HG02870 (cell line): ENCODE measurements at regions not wholly inside any gene's neighbourhood (a gene's known extent, or its start where the extent isn't known, plus 50 kb on each side); places are given as distances from the start of the nearest gene placed in this dataset.
"Not testable (repeated sequence)": the region's sequence is repeated elsewhere in the genome, so short reads cannot be mapped to it uniquely, and the experiment has no call there.

Experiments
- ATAC-seq: cut with Tn5 transposase; IDR thresholded peaks from one replicate; pipeline ENCODE4 v1.9.1; 2021; ENCODE audit warnings: mild to moderate bottlenecking, moderate library complexity; ENCODE audit not compliant: unreplicated experiment

GRCh38 chr2:66249089-66249488 lies 185.8 kb upstream of the MEIS1 start:
- ATAC-seq: not testable (repeated sequence)

DNA sequence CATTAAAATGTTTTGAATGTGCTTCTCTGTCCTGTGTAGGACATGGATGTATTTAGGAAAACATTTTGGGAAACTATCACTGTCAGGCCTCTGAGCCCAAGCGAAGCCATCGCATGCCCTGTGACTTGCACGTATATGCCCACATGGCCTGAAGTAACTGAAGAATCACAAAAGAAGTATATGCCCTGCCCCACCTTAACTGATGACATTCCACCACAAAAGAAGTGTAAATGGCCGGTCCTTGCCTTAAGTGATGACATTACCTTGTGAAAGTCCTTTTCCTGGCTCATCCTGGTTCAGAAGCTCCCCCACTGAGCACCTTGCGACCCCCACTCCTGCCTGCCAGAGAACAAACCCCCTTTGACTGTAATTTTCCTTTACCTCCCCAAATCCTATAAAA lies 191.1 kb upstream of the MEIS1 start:
- ATAC-seq: not testable (repeated sequence)

DNA sequence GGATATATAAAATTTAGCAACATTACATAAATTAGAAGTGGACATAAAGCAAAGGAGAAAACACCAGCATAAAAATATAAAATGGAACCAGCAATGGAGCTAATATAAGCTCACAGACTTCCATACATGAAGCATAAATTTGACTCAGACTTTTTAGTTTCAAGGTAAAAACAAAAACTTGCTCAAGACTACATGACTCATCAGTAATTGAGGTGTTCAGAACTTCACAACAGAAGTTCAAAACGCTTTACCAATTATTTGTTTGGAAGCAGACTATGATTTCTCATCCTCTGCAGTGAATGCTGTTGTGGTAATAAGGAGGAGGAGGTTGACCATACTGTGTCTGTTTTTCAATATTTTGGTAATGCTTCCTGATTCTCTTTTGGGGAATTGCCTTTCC lies 192.0 kb upstream of the MEIS1 start:
- not testable (repeated sequence) for ATAC-seq

- no peak for ATAC-seq
Measured at GRCh38 chr2:66242099-66242789, 192.7 kb upstream of the MEIS1 start.

- ATAC-seq: no peak
Measured at GRCh38 chr2:66240286-66240685, 194.6 kb upstream of the MEIS1 start.

GRCh38 chr2:66239655-66240054 lies 195.3 kb upstream of the MEIS1 start:
- no peak for ATAC-seq

- no peak for ATAC-seq
Measured at GRCh38 chr2:66237803-66238379, 197.0 kb upstream of the MEIS1 start.

DNA sequence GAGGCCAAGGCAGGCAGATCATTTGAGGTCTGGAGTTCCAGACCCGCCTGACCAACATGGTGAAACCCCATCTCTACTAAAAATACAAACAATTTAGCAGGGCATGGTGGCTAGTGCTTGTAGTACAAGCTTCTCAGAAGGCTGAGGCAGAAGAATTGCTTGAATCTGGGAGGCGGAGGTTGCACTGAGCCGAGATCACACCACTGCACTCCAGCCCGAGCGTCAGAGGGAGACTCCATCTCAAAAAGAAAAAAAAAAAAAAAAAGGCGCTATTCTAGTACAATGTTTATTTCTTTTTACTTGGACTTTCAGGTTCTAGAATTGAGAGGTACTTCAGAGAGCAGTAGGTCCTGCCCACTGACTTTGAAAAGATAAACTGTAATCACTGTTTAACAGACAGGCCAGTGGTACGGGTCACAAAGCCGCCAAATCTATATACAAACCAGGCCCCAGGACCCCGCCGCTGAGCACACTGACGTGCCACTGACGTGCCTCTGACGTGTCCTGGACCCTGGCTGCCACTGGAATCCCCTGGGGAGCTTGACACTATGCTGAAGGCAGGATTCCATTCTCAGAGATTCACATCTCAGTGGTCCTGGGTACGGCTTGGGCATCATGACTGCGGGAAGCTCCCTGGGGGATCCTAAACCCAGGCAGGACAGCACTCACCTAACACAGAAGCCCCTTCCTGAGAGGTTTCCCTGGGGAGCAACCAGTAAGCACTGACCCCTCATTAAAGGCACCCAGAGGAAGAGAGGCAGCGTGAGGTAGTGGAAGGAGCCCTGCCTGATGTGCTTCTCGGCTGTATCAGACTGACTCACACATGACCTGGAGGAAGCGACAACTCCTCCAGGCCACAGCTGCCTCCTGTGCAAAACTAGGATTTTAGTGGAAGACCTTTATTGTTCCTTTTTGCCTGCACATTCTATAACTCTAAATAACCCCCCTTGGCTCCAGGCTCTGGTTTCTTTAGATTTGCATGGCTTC lies 197.8 kb upstream of the MEIS1 start:
- no peak for ATAC-seq

GRCh38 chr2:66236067-66236685 lies 198.7 kb upstream of the MEIS1 start:
- ATAC-seq: no peak

DNA sequence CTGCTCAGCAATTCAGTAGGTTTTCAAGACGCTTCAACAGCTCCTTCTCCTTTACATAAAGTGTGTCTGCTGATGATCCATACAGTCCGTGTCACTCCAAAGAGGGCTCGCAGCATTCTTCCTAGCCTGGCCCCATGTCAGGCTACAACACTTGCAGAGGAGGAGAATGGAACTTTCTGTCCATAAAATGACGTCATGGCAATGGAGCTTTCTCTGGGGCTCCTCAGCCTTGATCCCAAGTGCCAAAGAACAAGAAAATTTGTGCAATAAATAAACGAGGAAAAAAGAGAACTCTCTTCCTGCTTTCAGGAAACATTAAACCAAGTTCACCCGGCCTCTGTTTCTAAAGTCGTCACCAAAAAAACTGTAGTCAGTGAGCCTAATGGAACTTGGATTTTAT lies 199.5 kb upstream of the MEIS1 start:
- ATAC-seq: no peak

DNA sequence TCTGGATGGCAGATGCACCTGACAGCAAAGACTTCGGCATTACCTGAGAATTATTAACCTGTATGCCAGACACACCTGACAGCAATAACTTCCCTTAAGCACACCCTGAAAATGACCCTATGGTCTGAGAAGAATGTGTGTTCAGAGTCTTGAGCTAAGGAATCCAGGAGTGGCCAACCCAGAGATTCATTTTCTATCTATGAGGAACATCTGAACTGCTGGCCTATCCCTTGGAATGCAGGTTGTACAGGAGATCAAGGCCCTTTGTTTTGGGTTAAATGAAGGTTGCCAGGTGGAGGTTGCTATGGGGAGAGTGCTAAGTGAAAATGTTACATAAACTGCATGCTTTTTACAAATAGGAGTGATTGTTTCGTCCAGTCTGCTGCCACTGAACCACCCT lies 200.9 kb upstream of the MEIS1 start:
- ATAC-seq: no peak

DNA sequence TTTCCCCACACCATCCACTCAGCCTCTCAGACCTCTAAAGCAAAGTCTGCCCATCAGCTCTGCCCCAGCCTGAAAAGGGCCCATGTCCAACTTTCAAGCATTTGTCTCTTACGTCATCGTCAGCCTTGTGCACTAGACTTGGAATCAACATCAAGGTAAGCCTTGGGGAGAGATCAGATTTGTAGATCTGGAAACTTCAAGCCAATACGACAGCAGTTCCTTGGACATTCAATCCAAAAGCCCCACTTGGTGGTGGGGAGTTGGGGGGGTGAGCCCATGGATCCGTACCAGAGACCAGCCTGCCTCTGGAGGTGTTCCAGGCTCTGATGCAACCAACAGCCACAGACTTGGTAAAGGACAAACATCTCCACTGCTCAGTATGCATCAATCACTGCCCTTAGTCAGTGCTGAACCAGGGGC lies 206.8 kb upstream of the MEIS1 start:
- no peak for ATAC-seq

DNA sequence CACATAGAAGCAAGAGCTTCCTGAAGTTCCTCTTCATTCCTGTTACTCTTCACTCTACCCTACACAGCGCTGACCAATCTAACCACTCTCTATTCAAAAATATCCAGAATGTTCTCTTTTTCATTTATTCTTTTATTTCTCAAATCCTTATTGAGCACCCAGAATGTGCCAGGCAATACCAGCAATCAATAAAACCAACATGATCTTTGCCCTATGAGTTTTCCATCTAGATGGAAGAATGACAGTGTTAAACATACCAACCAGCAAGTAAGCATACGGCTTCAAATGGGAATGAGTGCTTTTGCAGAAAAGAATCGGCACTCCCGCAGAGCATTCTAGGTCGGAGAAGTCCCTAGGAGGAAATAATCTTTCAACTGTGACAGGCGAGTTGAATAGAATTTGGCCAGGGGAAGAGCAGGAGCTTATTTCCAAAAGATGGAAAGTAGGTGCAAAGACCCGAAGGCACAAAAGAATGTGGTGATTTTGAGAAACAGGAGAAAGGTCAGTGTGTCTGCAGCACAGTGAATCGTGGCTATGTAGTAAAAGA lies 217.8 kb upstream of the MEIS1 start:
- ATAC-seq: no peak

GRCh38 chr2:66212749-66213148 lies 222.2 kb upstream of the MEIS1 start:
- ATAC-seq: no peak

DNA sequence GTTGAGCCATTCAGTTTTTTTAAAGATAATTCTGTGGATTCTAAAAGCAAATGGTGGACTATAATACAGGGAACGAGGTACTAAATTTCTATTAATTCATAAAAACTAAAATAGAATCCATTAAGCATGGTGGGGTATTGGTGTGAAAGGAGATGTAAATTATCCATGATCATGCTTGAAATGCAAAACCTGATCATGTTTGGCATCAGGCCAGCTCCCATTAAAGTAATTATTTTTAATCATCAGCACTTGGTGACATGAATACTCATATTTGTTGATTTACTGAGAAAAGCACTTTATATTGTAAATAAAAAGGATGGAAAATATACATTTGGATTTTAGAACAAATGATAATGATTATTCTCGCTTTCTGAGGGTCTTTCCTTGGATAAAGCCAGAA lies 232.3 kb upstream of the MEIS1 start:
- no peak for ATAC-seq

DNA sequence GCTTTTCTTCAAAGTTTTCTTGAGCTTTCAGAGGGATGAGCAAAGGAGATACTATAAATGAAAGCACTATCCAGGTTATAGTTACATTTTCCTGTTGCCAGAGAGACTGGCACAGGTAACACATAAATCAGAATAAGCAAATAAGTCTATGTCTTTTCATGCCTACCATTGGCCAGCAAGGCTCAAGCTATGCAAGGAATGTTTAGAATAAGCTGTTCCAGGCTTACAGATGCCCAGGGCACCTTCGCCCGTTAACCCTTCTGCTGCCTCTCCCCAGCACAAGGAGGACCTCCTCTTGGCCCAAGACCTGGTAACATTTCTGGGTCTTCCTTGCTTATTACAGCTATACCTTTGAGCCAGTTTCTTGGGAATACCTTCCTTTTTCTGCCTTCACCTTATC lies 233.7 kb upstream of the MEIS1 start:
- no peak for ATAC-seq

DNA sequence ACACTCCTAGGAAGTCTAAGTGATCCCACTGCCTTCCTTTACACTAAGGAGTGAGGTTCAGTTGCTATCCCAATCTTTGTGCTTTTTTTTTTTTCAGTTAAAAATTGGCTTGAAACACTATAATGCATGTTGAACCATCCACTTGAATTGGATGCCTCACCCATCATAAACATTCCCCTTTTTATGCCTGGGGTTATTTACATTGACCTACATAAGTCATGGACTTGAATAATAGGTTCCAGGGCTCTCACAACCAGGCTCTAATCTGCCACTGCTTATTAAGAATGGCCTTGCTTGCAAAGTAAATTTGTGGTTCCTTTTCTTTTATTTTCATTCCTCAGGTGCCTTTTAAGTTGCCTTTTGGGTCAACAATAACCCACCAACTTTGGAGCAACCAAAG lies 236.1 kb upstream of the MEIS1 start:
- ATAC-seq: no peak

DNA sequence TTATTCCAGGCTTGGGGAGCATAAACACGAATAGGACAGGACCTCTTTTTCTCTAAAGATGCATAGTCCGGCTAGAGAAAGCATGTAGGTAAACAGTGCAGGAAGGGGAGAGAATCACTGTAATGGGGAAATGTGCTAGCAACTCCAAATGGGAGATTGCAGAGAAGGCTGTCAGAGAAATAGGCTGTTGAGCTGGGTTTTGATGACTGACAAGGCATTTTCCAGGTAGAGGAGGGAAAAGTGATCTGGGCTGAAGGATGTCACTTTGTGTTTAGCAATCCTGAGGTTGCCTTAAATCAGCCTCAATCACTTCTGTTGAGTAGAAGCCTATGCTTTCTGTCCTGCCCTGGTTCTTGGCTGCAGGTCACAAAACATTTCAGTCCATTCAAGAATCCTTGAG lies 242.0 kb upstream of the MEIS1 start:
- ATAC-seq: no peak

- no peak for ATAC-seq
Measured at GRCh38 chr2:66191311-66191710, 243.6 kb upstream of the MEIS1 start.

- no peak for ATAC-seq
Measured at GRCh38 chr2:66189553-66189952, 245.4 kb upstream of the MEIS1 start.

GRCh38 chr2:66186537-66186936 lies 248.4 kb upstream of the MEIS1 start:
- no peak for ATAC-seq
